ENCODE measurements at regions not wholly inside any gene's neighbourhood (a gene's known extent, or its start where the extent isn't known, plus 50 kb on each side); places are given as distances from the start of the nearest gene placed in this dataset.

DNA sequence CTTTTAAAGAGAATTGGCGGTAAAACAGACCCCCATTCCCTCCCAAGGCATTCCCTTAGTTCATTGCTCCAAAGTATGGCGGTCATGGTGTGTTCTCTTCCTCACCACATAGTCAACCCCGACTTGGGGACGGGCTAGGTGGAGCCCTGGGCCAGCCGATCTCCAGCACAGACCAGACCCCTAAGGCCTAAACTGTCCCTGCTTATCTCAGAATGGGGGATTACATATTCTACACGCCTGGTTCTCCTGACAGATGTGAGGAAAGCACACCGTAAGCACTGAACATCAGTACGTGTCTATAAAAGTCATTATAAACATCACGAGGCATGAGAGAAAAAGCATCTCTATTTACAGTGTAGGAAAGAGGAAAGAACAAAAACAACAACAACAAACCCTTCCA is 244.5 kb upstream of the STT3B start:
- TF ChIP-seq CTCF (IDR thresholded peaks at IDR 0.05; ENCODE audit: control insufficient read depth, insufficient read depth, low read depth, low read length, missing control alignments) = no peak
- H3K4me3 ChIP-seq (ENCODE audit: control insufficient read depth, low read depth, low read length) = no peak overlapping the region
- no peak for DNase-seq (ENCODE audit: low read depth)

DNA sequence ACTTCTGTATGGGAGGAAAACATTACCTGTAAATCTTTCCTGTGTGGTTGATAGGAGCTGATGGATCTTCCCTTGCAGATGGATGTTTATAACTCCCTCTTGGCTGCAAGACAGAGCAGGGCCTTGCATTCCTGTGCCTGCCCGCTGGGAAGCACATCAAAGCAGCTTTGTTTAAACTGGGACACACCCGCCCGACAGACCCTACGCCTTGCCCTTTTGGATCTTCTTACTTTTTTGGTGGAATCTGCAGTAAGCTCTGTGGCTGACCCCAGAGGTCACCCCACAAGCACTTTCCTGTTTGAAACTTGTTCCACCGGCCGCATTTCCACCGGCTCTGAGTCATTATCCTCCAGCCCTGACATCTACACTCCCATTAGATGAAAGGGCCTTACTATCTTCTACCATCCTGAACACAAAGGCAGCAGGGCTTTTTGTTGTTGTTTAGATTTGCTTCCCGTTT is 244.1 kb upstream of the STT3B start:
- DNase-seq (ENCODE audit: low read depth) = no peak
- H3K4me3 ChIP-seq (ENCODE audit: control insufficient read depth, low read depth, low read length) = no peak overlapping the region
- no peak for TF ChIP-seq CTCF (IDR thresholded peaks at IDR 0.05; ENCODE audit: control insufficient read depth, insufficient read depth, low read depth, low read length, missing control alignments)

DNA sequence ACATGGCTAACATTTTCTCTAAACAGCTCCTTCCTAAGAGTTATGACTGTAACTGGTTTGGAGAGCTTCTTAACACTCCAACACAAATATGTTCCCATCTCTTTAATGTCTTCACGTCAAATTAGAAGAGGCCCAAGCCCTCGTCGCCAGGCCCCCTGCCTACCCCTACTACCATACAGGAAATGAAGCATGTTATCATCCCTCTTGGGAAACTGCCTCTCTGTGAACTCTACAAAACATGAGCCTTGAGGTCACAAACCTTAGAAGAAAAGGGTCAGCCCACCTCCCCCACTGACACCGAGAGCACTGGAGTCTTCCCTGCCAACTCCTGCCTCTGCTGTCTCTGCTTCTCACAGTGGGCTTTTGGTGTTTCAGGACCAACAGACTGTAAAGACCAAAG is 243.1 kb upstream of the STT3B start:
- TF ChIP-seq CTCF (IDR thresholded peaks at IDR 0.05; ENCODE audit: control insufficient read depth, insufficient read depth, low read depth, low read length, missing control alignments) = no peak
- no peak overlapping the region for H3K4me3 ChIP-seq (ENCODE audit: control insufficient read depth, low read depth, low read length)
- no peak for DNase-seq (ENCODE audit: low read depth)

GRCh38 chr3:31290046-31290445 is 242.7 kb upstream of the STT3B start:
- TF ChIP-seq CTCF (IDR thresholded peaks at IDR 0.05; ENCODE audit: control insufficient read depth, insufficient read depth, low read depth, low read length, missing control alignments) = no peak
- no peak for DNase-seq (ENCODE audit: low read depth)
- H3K4me3 ChIP-seq (ENCODE audit: control insufficient read depth, low read depth, low read length) = no peak overlapping the region

DNA sequence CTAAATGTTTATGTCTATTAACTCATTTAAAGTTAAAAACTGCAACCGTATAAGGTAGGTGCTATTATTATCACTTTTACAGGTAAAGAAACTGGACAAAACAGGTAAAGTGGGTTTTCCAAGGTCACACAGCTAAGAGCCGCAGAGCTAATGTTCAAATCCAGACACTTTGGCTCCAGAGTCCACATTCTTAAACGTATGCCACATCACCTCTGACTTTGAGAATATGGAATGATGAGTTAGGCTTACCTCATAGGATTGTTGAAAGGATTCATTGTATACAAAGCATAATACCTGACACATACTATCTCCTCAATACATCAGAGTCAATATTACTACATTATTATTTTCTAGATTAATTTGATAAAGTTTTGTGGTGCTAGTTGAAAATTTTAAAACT is 240.9 kb upstream of the STT3B start:
- TF ChIP-seq CTCF (IDR thresholded peaks at IDR 0.05; ENCODE audit: control insufficient read depth, insufficient read depth, low read depth, low read length, missing control alignments) = no peak
- no peak for DNase-seq (ENCODE audit: low read depth)
- H3K4me3 ChIP-seq (ENCODE audit: control insufficient read depth, low read depth, low read length) = no peak overlapping the region

DNA sequence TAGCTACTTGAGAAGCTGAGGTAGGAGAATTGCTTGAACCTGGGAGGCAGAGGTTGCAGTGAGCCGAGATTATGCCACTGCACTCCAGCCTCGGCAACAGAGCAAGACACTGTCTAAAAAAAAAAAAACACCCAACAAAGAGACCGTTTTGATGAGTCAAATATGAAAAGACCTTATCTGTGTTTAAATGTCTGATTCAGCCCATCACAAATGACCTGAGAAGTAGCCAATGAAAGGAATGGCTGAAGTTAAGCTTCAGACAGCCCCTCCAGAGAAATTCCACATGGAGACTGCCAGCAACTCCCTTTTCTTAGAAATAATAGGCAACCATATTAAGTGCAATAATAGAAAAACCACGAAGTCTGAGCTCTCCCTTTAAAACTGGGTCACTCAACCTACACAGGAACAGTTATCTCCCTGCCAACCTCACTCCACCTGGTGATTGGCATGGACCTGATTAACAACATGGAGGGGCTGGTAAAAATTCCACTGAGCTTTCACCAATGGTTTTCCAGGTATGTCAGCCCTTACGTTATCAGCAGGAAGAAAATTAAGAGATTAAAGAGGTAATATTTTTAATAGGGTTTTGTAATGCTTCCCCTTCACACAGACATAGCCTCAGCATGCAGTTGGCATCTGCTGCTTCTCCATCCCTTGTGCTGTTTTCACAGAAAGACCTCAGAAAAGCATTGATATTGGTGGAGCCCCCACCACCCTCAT is 238.1 kb upstream of the STT3B start:
- no peak for DNase-seq (ENCODE audit: low read depth)
- no peak for TF ChIP-seq CTCF (IDR thresholded peaks at IDR 0.05; ENCODE audit: control insufficient read depth, insufficient read depth, low read depth, low read length, missing control alignments)
- no peak overlapping the region for H3K4me3 ChIP-seq (ENCODE audit: control insufficient read depth, low read depth, low read length)
